HEK293 (cell line): ENCODE measurements at regions not wholly inside any gene's neighbourhood (a gene's known extent, or its start where the extent isn't known, plus 50 kb on each side); places are given as distances from the start of the nearest gene placed in this dataset.
A peak's percentile ranks its signal among the peaks of the same experiment; 100 is the strongest.
"Not testable (repeated sequence)": the region's sequence is repeated elsewhere in the genome, so short reads cannot be mapped to it uniquely, and the experiment has no call there.

Source experiments
- CTCF ChIA-PET: fragments of 350-600 bp; formaldehyde crosslinking; extraction: SDS; loops from one replicate; lab custom pipeline; 2021; ENCODE audit warnings: antibody characterized with exemption; lab: Yijun Ruan, JAX
- POLR2A ChIA-PET: fragments of 300-600 bp; formaldehyde crosslinking; extraction: SDS; loops from one replicate; lab custom pipeline; 2020; ENCODE audit warnings: antibody characterized with exemption, inconsistent platforms; lab: Yijun Ruan, JAX
- H3K27ac ChIP-seq: fragments of 200-500 bp; sonication (Bioruptor generic); 2 replicates; pipeline ENCODE4 v1.5.1; 2014; ENCODE audit warnings: low read depth, low read length, control low read depth, inconsistent platforms; ENCODE audit errors: extremely low read depth
- H3K36me3 ChIP-seq, 2 experiments: fragments of 200-500 bp in 1 of 2; sonication (Bioruptor generic) in 1 of 2; 1 replicate in 1 of 2; 2 replicates in 1 of 2; pipeline ENCODE4 v1.5.1; 2014 to 2017; ENCODE audit warnings: inconsistent platforms in 2 of 2, low read length in 2 of 2; ENCODE audit not compliant: control insufficient read depth in 2 of 2, insufficient read depth in 1 of 2
- H3K4me1 ChIP-seq: fragments of 200-500 bp; sonication (Bioruptor generic); 2 replicates; pipeline ENCODE4 v1.5.1; 2014; ENCODE audit warnings: mild to moderate bottlenecking, low read length, inconsistent platforms; ENCODE audit not compliant: control insufficient read depth, insufficient read depth
- H3K4me3 ChIP-seq: 2 replicates; pipeline ENCODE4 v1.5.1; 2011; ENCODE audit warnings: low read depth, mild to moderate bottlenecking, control low read depth, low read length, moderate library complexity
- H3K9me3 ChIP-seq: fragments of 200-500 bp; sonication (Bioruptor generic); 2 replicates; pipeline ENCODE4 v1.5.1; 2014; ENCODE audit warnings: low read depth, low read length, inconsistent platforms; ENCODE audit not compliant: control insufficient read depth, insufficient read depth
- EGR2 ChIP-seq: fragments of 450-650 bp; formaldehyde crosslinking; IDR thresholded peaks from 2 replicates; pipeline ENCODE4 v1.5.1; 2016; ENCODE audit warnings: low read depth, missing biosample characterization, missing genetic modification characterization
- GLIS1 ChIP-seq: fragments of 450-650 bp; formaldehyde crosslinking; IDR thresholded peaks from 2 replicates; pipeline ENCODE4 v1.5.1; 2016; ENCODE audit warnings: missing biosample characterization, missing genetic modification characterization
- GLIS2 ChIP-seq: fragments of 450-650 bp; formaldehyde crosslinking; IDR thresholded peaks from 2 replicates; pipeline ENCODE4 v1.5.1; 2016; ENCODE audit warnings: missing biosample characterization, missing genetic modification characterization
- IKZF3 ChIP-seq: fragments of 450-650 bp; IDR thresholded peaks from 2 replicates; pipeline ENCODE4 v1.5.0; 2018; ENCODE audit warnings: missing biosample characterization, mild to moderate bottlenecking, missing genetic modification characterization, moderate library complexity
- KLF10 ChIP-seq: fragments of 450-650 bp; IDR thresholded peaks from 2 replicates; pipeline ENCODE4 v1.5.1; 2018; ENCODE audit warnings: missing biosample characterization, mild to moderate bottlenecking, missing genetic modification characterization
- SP3 ChIP-seq: fragments of 450-650 bp; formaldehyde crosslinking; IDR thresholded peaks from 2 replicates; pipeline ENCODE4 v1.5.1; 2016; ENCODE audit warnings: missing biosample characterization, missing genetic modification characterization
- ZBTB11 ChIP-seq: fragments of 450-650 bp; formaldehyde crosslinking; conservative IDR thresholded peaks from 2 replicates; pipeline ENCODE4 v1.5.1; 2016; ENCODE audit warnings: low read depth, missing biosample characterization, missing genetic modification characterization
- ZFHX2 ChIP-seq: fragments of 450-650 bp; formaldehyde crosslinking; conservative IDR thresholded peaks from 2 replicates; pipeline ENCODE4 v1.5.1; 2016; ENCODE audit warnings: missing biosample characterization, missing genetic modification characterization
- ZNF335 ChIP-seq: fragments of 450-650 bp; formaldehyde crosslinking; conservative IDR thresholded peaks from 2 replicates; pipeline ENCODE4 v1.5.1; 2016; ENCODE audit warnings: missing biosample characterization, missing genetic modification characterization
- ZNF341 ChIP-seq: fragments of 450-650 bp; formaldehyde crosslinking; IDR thresholded peaks from 2 replicates; pipeline ENCODE4; 2016; ENCODE audit warnings: low read depth, missing biosample characterization, missing genetic modification characterization
- ZNF366 ChIP-seq: fragments of 450-650 bp; formaldehyde crosslinking; conservative IDR thresholded peaks from 2 replicates; pipeline ENCODE4 v1.5.1; 2016; ENCODE audit warnings: missing biosample characterization, missing genetic modification characterization
- TF ChIP-seq, protein P1 (sequence below): sonication (generic); formaldehyde crosslinking; IDR thresholded peaks from 2 replicates; pipeline ENCODE4 v1.8.1; 2022; ENCODE audit warnings: mild to moderate bottlenecking, moderate library complexity, missing genetic modification reagents
- TF ChIP-seq, protein P2 (sequence below): fragments of 450-650 bp; formaldehyde crosslinking; optimal IDR thresholded peaks from 2 replicates; pipeline ENCODE3; 2016; ENCODE audit warnings: missing biosample characterization, mild to moderate bottlenecking, missing genetic modification characterization
- TF ChIP-seq, protein P3 (sequence below): fragments of 450-650 bp; formaldehyde crosslinking; IDR thresholded peaks from 2 replicates; pipeline ENCODE4 v1.5.1; 2017; ENCODE audit warnings: missing biosample characterization, missing genetic modification characterization
- TF ChIP-seq, protein P4 (sequence below): fragments of 450-650 bp; formaldehyde crosslinking; IDR thresholded peaks from 2 replicates; pipeline ENCODE4 v1.5.1; 2016; ENCODE audit warnings: missing biosample characterization, missing genetic modification characterization

- H3K4me1 ChIP-seq, H3K9me3 ChIP-seq, H3K36me3 ChIP-seq, POLR2A ChIA-PET, CTCF ChIA-PET: not testable (repeated sequence)
- Histone ChIP-seq H3K27ac (peak overlapping the region; percentile 98), H3K4me3 (peak overlapping the region; percentile 85)
- TF ChIP-seq, protein P1, sequence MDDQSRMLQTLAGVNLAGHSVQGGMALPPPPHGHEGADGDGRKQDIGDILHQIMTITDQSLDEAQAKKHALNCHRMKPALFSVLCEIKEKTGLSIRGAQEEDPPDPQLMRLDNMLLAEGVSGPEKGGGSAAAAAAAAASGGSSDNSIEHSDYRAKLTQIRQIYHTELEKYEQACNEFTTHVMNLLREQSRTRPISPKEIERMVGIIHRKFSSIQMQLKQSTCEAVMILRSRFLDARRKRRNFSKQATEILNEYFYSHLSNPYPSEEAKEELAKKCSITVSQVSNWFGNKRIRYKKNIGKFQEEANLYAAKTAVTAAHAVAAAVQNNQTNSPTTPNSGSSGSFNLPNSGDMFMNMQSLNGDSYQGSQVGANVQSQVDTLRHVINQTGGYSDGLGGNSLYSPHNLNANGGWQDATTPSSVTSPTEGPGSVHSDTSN (CRISPR knock-in tag): 0 out of 2 replicates have a peak, but pooled peaks have one; percentile 14
- peak; percentile 81; the same call in 1 of the 2 replicates for TF ChIP-seq KLF10 (tag by site-specific recombination)
- TF ChIP-seq IKZF3 (tag by site-specific recombination): 0 out of 2 replicates have a peak, but pooled peaks have one; percentile 16
- TF ChIP-seq, protein P2, sequence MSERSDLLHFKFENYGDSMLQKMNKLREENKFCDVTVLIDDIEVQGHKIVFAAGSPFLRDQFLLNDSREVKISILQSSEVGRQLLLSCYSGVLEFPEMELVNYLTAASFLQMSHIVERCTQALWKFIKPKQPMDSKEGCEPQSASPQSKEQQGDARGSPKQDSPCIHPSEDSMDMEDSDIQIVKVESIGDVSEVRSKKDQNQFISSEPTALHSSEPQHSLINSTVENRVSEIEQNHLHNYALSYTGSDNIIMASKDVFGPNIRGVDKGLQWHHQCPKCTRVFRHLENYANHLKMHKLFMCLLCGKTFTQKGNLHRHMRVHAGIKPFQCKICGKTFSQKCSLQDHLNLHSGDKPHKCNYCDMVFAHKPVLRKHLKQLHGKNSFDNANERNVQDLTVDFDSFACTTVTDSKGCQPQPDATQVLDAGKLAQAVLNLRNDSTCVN (tag by site-specific recombination): peak; percentile 75
Measured at GRCh38 chr7:32728412-32729334, 162.9 kb downstream of the KBTBD2 start.

- CTCF ChIA-PET: interaction anchor here (0.7 kb wide), 1 partner anchor 383 kb away, joined by 6 read pairs; no protein-coding TSS in a partner anchor
- TF ChIP-seq, protein P3, sequence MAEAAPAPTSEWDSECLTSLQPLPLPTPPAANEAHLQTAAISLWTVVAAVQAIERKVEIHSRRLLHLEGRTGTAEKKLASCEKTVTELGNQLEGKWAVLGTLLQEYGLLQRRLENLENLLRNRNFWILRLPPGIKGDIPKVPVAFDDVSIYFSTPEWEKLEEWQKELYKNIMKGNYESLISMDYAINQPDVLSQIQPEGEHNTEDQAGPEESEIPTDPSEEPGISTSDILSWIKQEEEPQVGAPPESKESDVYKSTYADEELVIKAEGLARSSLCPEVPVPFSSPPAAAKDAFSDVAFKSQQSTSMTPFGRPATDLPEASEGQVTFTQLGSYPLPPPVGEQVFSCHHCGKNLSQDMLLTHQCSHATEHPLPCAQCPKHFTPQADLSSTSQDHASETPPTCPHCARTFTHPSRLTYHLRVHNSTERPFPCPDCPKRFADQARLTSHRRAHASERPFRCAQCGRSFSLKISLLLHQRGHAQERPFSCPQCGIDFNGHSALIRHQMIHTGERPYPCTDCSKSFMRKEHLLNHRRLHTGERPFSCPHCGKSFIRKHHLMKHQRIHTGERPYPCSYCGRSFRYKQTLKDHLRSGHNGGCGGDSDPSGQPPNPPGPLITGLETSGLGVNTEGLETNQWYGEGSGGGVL (tag by site-specific recombination): peak; percentile 56; the same call in 1 of the 2 replicates
- TF ChIP-seq ZBTB11 (tag by site-specific recombination): 0 out of 2 replicates have a peak, but pooled peaks have one; percentile 4
- peak; percentile 48; the same call in 1 of the 2 replicates for TF ChIP-seq GLIS2 (tag by site-specific recombination)
- TF ChIP-seq ZFHX2 (tag by site-specific recombination): peak; percentile 37; the same call in 1 of the 2 replicates
- peak; percentile 28; the same call in 1 of the 2 replicates for TF ChIP-seq ZNF366 (tag by site-specific recombination)
- TF ChIP-seq, protein P2 (tag by site-specific recombination): peak; percentile 66
- TF ChIP-seq IKZF3 (tag by site-specific recombination): 0 out of 2 replicates have a peak, but pooled peaks have one; percentile 13
- peak; percentile 43; the same call in 1 of the 2 replicates for TF ChIP-seq ZNF335 (tag by site-specific recombination)
- TF ChIP-seq ZNF341 (tag by site-specific recombination): peak; percentile 70
- 0 out of 2 replicates have a peak, but pooled peaks have one; percentile 19 for TF ChIP-seq SP3
- TF ChIP-seq, protein P4, sequence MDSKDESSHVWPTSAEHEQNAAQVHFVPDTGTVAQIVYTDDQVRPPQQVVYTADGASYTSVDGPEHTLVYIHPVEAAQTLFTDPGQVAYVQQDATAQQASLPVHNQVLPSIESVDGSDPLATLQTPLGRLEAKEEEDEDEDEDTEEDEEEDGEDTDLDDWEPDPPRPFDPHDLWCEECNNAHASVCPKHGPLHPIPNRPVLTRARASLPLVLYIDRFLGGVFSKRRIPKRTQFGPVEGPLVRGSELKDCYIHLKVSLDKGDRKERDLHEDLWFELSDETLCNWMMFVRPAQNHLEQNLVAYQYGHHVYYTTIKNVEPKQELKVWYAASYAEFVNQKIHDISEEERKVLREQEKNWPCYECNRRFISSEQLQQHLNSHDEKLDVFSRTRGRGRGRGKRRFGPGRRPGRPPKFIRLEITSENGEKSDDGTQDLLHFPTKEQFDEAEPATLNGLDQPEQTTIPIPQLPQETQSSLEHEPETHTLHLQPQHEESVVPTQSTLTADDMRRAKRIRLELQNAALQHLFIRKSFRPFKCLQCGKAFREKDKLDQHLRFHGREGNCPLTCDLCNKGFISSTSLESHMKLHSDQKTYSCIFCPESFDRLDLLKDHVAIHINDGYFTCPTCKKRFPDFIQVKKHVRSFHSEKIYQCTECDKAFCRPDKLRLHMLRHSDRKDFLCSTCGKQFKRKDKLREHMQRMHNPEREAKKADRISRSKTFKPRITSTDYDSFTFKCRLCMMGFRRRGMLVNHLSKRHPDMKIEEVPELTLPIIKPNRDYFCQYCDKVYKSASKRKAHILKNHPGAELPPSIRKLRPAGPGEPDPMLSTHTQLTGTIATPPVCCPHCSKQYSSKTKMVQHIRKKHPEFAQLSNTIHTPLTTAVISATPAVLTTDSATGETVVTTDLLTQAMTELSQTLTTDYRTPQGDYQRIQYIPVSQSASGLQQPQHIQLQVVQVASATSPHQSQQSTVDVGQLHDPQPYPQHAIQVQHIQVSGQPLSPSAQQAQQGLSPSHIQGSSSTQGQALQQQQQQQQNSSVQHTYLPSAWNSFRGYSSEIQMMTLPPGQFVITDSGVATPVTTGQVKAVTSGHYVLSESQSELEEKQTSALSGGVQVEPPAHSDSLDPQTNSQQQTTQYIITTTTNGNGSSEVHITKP (tag by site-specific recombination): peak; percentile 57; the same call in 1 of the 2 replicates
- TF ChIP-seq EGR2 (tag by site-specific recombination): 0 out of 2 replicates have a peak, but pooled peaks have one; percentile 20
- peak; percentile 43 for TF ChIP-seq GLIS1 (tag by site-specific recombination)
Measured at GRCh38 chr7:32727483-32728411, 163.8 kb downstream of the KBTBD2 start.

More at GRCh38 chr7:32727483-32728411, 163.8 kb downstream of the KBTBD2 start:
- H3K4me3 ChIP-seq: peak overlapping the region; percentile 85
- H3K4me1 ChIP-seq, H3K9me3 ChIP-seq, POLR2A ChIA-PET, H3K36me3 ChIP-seq: not testable (repeated sequence)
- peak overlapping the region; percentile 98 for H3K27ac ChIP-seq
